GM21619 (cell line): ENCODE measurements at regions not wholly inside any gene's neighbourhood (a gene's known extent, or its start where the extent isn't known, plus 50 kb on each side); places are given as distances from the start of the nearest gene placed in this dataset.

Source experiments
- ATAC-seq: cut with Tn5 transposase; IDR thresholded peaks from one replicate; pipeline ENCODE4 v1.9.1; 2021; ENCODE audit not compliant: unreplicated experiment

GRCh38 chr7:47640265-47640664, 58.4 kb upstream of the TNS3 start:
- no peak for ATAC-seq

- ATAC-seq = no peak
Observed at GRCh38 chr7:47639495-47640110, 57.7 kb upstream of the TNS3 start.

GRCh38 chr7:47638679-47639315, 56.9 kb upstream of the TNS3 start:
- ATAC-seq = no peak

- no peak for ATAC-seq
Observed at GRCh38 chr7:47636433-47637175, 54.7 kb upstream of the TNS3 start.

- ATAC-seq = no peak
Observed at GRCh38 chr7:47636081-47636432, 54.1 kb upstream of the TNS3 start.

GRCh38 chr7:47635091-47636080, 53.5 kb upstream of the TNS3 start:
- ATAC-seq = no peak

- no peak for ATAC-seq
Observed at GRCh38 chr7:47634273-47634672, 52.4 kb upstream of the TNS3 start.

- ATAC-seq = no peak
Observed at GRCh38 chr7:47633134-47633533, 51.2 kb upstream of the TNS3 start.
